Panc1 (cell line): ENCODE measurements at regions not wholly inside any gene's neighbourhood (a gene's known extent, or its start where the extent isn't known, plus 50 kb on each side); places are given as distances from the start of the nearest gene placed in this dataset.

Experiments
- ATAC-seq: fragments of 200-7000 bp; cut with Tn5 transposase; 2 replicates; pipeline ENCODE4 v1.9.1; 2020; ENCODE audit warnings: mild to moderate bottlenecking, moderate library complexity
- BruUV-seq: library from RNA; stranded (reverse); fragments of 400-500 nt; replicated peaks from 2 replicates; lab custom pipeline; 2021; lab: Mats Ljungman, UMichigan
- CTCF ChIA-PET: fragments of 300-600 bp; sonication (Branson Sonifier 250); formaldehyde crosslinking; loops from one replicate; lab custom pipeline; 2022; ENCODE audit warnings: antibody characterized with exemption; lab: Charles Lee
- POLR2A ChIA-PET: fragments of 300-600 bp; sonication (Branson Sonifier 250); formaldehyde crosslinking; loops from one replicate; lab custom pipeline; 2022; ENCODE audit warnings: antibody characterized with exemption; lab: Charles Lee
- DNase-seq: peaks from one replicate; pipeline ENCODE4 v3.0.0-alpha.2; 2010; ENCODE audit warnings: low read depth, low spot score
- H3K27ac ChIP-seq: 2 replicates; pipeline ENCODE4 v1.5.1; 2011; ENCODE audit warnings: mild to moderate bottlenecking, low read length, inconsistent platforms
- H3K27me3 ChIP-seq: fragments of 200-500 bp; sonication (Bioruptor generic); 2 replicates; pipeline ENCODE4 v1.6.0; 2014; ENCODE audit warnings: low read length, inconsistent platforms; ENCODE audit not compliant: control insufficient read depth, insufficient read depth
- H3K36me3 ChIP-seq: fragments of 200-500 bp; sonication (Bioruptor generic); 2 replicates; pipeline ENCODE4 v1.5.1; 2014; ENCODE audit warnings: inconsistent platforms, mild to moderate bottlenecking, low read length, moderate library complexity; ENCODE audit not compliant: control insufficient read depth, insufficient read depth
- H3K4me1 ChIP-seq: 2 replicates; pipeline ENCODE4 v1.5.1; 2011; ENCODE audit warnings: inconsistent platforms, mild to moderate bottlenecking, low read length, moderate library complexity; ENCODE audit not compliant: control insufficient read depth, insufficient read depth
- H3K4me3 ChIP-seq, 2 experiments: 2 replicates each; pipeline ENCODE4 v1.5.1; 2011 to 2012; ENCODE audit warnings: low read depth in 2 of 2, low read length in 2 of 2, mild to moderate bottlenecking in 2 of 2, inconsistent platforms in 1 of 2, moderate library complexity in 1 of 2
- H3K9me3 ChIP-seq: fragments of 200-500 bp; sonication (Bioruptor generic); 2 replicates; pipeline ENCODE4 v1.5.1; 2014; ENCODE audit warnings: low read depth, mild to moderate bottlenecking, inconsistent platforms, low read length, moderate library complexity; ENCODE audit not compliant: control insufficient read depth, insufficient read depth
- CTCF ChIP-seq: fragments of 450-650 bp; IDR thresholded peaks from 2 replicates; pipeline ENCODE4 v1.5.1; 2017; ENCODE audit warnings: mild to moderate bottlenecking
- POLR2AphosphoS5 ChIP-seq: IDR thresholded peaks from 2 replicates; pipeline ENCODE4 v1.6.1; 2012; ENCODE audit warnings: mild to moderate bottlenecking, low read depth, low read length, moderate library complexity
- REST ChIP-seq, 2 experiments: IDR thresholded peaks; 2 replicates each; pipeline ENCODE4 v1.6.1; 2011 to 2012; ENCODE audit warnings: low read depth in 2 of 2, control low read depth in 1 of 2, low read length in 1 of 2, mild to moderate bottlenecking in 1 of 2, moderate library complexity in 1 of 2; ENCODE audit not compliant: insufficient read depth in 1 of 2
- SIN3A ChIP-seq: IDR thresholded peaks from 2 replicates; pipeline ENCODE4 v1.6.1; 2012; ENCODE audit warnings: low read depth, mild to moderate bottlenecking, low read length, moderate library complexity, borderline replicate concordance; ENCODE audit not compliant: insufficient read depth
- TCF7L2 ChIP-seq: IDR thresholded peaks from 2 replicates; pipeline ENCODE4 v1.6.1; 2011; ENCODE audit warnings: mild to moderate bottlenecking, low read depth, low read length, inconsistent platforms
- in situ Hi-C: cut with HindIII; loops from 2 replicates; pipeline ENCODE4 v1.10.0; 2016; ENCODE audit warnings: low sequenced_read_pairs, low pct_unique_long_range_greater_than_20kb
- intact Hi-C: fragments of 100-400 bp; cut with micrococcal nuclease; formaldehyde crosslinking; loops from one replicate; pipeline ENCODE4 v1.10.0; 2022; ENCODE audit not compliant: unreplicated experiment

GRCh38 chr2:118350621-118351020 lies 262.4 kb downstream of the INSIG2 start:
- intact Hi-C loops (no loop called here), in situ Hi-C loops (no loop called here)
- Histone ChIP-seq H3K4me1 (no peaks in the 10 kb centered on the region), H3K36me3 (no peaks in the 10 kb centered on the region), H3K9me3 (no peaks in the 10 kb centered on the region), H3K27ac (no peak overlapping the region), H3K27me3 (no peaks in the 10 kb centered on the region; the same call in 1 of the 2 replicates), H3K4me3 (no peak overlapping the region)
- DNase-seq: no peak
- no peak for ATAC-seq
- BruUV-seq: no TSS peak
- TF ChIP-seq POLR2AphosphoS5 (no peak), REST (IDR thresholded peaks at IDR 0.05; ENCODE audit: insufficient read depth in 1 of 2, low read depth in 2 of 2, low read length in 1 of 2) (no peak), CTCF (no peak), SIN3A (no peak), TCF7L2 (no peak)
- CTCF ChIA-PET: no interaction called here
- POLR2A ChIA-PET: no interaction called here

GRCh38 chr2:118349365-118349764 lies 261.1 kb downstream of the INSIG2 start:
- no peak for ATAC-seq
- no peak for TF ChIP-seq REST (IDR thresholded peaks at IDR 0.05; ENCODE audit: insufficient read depth in 1 of 2, low read depth in 2 of 2, low read length in 1 of 2)
- TF ChIP-seq SIN3A: no peak
- no peak for TF ChIP-seq POLR2AphosphoS5
- TF ChIP-seq TCF7L2: no peak
- TF ChIP-seq CTCF: no peak
- no peak overlapping the region for H3K27ac ChIP-seq
- in situ Hi-C loops (no loop called here), intact Hi-C loops (loop anchor here (10.0 kb wide), 1 partner anchor 305 kb away; no protein-coding TSS in a partner anchor)
- no peaks in the 10 kb centered on the region; the same call in 1 of the 2 replicates for H3K27me3 ChIP-seq
- H3K4me1 ChIP-seq: no peaks in the 10 kb centered on the region
- ChIA-PET POLR2A (interaction anchor here (0.5 kb wide), 1 partner anchor 514 kb away, joined by 9 read pairs; no protein-coding TSS in a partner anchor), CTCF (no interaction called here)
- no peaks in the 10 kb centered on the region for H3K36me3 ChIP-seq
- BruUV-seq: no TSS peak
- DNase-seq: no peak
- H3K4me3 ChIP-seq: no peak overlapping the region
- H3K9me3 ChIP-seq: no peaks in the 10 kb centered on the region
